MM.1S (cell line): ENCODE measurements at regions not wholly inside any gene's neighbourhood (a gene's known extent, or its start where the extent isn't known, plus 50 kb on each side); places are given as distances from the start of the nearest gene placed in this dataset.

ENCODE experiments used
- EZH2 ChIP-seq: fragments of 300-600 bp; sonication (generic); optimal IDR thresholded peaks from 2 replicates; pipeline ENCODE3; 2017; ENCODE audit warnings: low read depth, mild to moderate bottlenecking, antibody characterized with exemption, low read length, mixed read lengths
- EZH2phosphoT487 ChIP-seq: fragments of 300-600 bp; sonication (generic); IDR thresholded peaks from 2 replicates; pipeline ENCODE4 v1.6.1; 2018; ENCODE audit warnings: antibody characterized with exemption, low read length
- TF ChIP-seq, protein P1 (sequence below): fragments of 300-600 bp; sonication (generic); IDR thresholded peaks from 2 replicates; pipeline ENCODE4 v1.5.1; 2016; ENCODE audit warnings: antibody characterized with exemption, low read length, mixed read lengths

DNA sequence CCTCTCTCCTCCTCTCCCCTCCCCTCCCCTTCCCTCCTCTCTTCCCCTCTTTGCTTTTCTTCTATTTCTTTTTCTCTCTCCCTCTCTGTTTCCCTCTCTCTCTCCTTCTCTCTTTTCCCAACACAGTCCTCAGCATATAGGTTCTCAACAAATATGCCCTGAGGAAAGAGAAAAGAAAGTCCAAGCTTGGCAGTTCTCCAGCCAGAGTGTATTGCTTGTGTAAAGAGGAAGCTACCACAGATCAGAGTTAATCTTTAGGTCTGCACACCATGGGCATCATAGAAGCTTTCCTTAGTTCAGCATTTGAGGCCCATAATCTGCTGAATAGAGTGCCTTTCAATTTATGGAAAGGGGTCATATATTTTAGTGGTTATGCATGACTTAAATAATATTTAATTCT, 382.8 kb upstream of the WWC1 start:
- TF ChIP-seq, protein P1, sequence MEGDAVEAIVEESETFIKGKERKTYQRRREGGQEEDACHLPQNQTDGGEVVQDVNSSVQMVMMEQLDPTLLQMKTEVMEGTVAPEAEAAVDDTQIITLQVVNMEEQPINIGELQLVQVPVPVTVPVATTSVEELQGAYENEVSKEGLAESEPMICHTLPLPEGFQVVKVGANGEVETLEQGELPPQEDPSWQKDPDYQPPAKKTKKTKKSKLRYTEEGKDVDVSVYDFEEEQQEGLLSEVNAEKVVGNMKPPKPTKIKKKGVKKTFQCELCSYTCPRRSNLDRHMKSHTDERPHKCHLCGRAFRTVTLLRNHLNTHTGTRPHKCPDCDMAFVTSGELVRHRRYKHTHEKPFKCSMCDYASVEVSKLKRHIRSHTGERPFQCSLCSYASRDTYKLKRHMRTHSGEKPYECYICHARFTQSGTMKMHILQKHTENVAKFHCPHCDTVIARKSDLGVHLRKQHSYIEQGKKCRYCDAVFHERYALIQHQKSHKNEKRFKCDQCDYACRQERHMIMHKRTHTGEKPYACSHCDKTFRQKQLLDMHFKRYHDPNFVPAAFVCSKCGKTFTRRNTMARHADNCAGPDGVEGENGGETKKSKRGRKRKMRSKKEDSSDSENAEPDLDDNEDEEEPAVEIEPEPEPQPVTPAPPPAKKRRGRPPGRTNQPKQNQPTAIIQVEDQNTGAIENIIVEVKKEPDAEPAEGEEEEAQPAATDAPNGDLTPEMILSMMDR = no peak
- TF ChIP-seq EZH2 (no peak), EZH2phosphoT487 (no peak)
